Jurkat, Clone E6-1 (cell line): ENCODE measurements at regions not wholly inside any gene's neighbourhood (a gene's known extent, or its start where the extent isn't known, plus 50 kb on each side); places are given as distances from the start of the nearest gene placed in this dataset.

Experiments used
- DNase-seq: peaks from one replicate; pipeline ENCODE4 v3.0.0-alpha.2; 2011; ENCODE audit warnings: low read depth, low spot score
- H3K4me3 ChIP-seq: 2 replicates; pipeline ENCODE4 v1.5.1; 2011; ENCODE audit warnings: mild to moderate bottlenecking, low read length, control low read depth, moderate library complexity

DNA sequence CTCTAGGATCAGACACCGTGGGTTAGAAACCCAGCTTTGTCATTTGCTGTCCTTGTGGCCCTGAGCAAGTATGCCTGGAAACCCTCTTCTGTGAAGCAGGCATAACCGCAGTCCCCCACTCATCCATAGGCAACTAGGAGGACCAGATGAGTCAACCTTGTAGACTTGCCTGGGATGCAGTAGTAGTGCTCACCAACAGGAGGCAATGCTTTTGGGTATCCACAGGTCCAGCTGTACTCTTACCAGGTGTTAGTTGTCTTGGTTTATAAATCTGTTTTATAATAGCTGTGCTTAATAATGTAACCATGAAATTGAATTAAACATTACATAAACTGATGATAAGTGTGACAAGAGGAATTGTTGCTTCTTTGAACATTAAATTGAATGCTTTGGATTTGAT, 389.3 kb downstream of the IL20RB start:
- H3K4me3 ChIP-seq, result no peak overlapping the region
- DNase-seq, result no peak

DNA sequence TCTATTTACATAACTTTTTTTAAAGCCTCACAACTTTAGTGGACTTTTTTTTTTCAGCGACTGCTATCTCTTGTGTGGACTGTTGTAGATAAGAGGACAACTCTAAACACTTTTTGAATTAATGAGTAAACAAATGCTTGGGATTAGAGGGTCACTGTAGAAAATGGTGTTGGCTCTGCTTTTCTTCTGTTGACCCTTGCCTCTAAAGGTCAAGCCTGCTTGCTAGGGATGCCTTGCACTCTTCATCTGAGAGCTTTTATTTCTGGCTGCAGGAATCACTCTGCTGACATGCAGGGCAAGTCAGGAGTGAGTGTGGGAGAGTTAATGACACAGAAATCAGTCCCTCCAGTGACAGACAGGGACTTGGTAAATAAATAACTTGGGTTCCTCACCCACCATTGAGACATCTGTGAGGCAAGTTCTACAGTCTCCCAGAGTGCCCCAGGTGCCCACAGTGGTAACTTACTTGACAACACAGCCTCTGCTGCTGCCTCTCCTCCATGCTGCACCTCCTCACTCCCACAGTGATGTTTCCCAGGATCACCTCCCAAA, 390.1 kb downstream of the IL20RB start:
- no peak overlapping the region for H3K4me3 ChIP-seq
- no peak for DNase-seq

- H3K4me3 ChIP-seq, result no peak overlapping the region
- no peak for DNase-seq
Measured at GRCh38 chr3:137348936-137349335, 391.2 kb downstream of the IL20RB start.

DNA sequence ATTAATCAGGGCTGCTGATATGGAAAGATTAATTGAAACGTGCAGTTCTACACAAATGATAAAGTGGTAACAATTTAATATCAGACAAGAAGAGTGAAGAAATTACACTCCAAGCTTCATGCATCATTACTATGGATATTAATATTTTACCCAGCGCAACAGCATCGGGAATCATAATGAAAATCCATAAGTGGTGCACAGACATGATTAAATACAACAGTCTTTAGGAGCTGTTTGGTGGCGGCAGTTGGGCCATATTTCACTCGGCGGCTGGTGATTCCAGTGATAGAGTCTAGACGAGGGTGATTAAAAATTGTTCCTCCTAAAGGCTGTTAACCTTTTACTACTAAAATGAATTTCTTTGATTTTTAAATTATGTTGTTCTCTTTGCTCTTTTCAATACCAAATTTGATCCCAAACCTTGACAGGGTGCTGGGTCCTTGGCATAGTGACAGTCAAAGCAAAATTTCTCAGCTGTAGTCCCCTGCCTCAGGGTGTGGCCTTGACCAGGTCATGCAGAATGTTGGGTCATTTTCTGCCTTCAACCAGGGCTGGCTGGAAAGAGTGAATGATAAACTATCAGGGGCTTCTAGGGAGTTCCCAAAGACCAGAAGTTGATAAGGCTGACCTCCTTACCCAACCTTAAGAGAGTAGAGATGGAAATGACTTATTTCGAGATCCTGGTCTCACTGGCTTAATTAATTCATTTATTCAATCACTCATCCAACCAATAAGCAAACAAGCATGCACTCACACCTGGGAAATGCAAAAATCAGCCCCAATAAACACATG, 392.0 kb downstream of the IL20RB start:
- no peak for DNase-seq
- no peak overlapping the region for H3K4me3 ChIP-seq

DNA sequence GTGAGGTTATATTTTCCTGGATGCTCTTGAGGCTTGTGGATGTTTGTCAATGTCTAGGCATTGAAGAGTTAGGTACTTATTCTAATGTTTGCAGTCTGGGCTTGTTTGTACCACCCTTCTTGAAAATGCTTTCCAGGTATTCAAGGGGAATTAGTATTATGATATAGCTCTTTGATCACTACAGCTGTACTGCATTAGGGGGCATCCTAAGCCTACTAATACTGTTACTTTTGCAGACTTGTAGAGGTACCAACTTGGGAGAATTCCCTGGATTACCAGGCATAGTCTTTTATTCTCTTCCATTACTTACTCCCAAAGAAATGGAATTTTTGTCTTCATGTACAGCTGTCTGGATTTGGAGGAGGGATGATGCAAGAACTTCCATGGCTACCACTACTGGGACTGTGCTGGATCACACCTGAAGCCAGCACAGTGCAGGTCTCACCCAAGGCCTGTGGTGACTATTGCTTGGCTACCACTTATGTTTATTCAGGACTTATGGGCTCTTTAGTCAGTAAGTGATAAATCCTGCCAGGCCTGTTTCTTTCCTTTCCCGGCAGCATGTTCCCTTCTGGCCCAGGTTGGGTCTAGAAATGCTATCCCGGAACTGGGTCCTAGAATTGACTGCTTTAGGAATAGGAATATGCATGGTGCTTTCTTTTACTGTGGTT, 402.9 kb downstream of the IL20RB start:
- no peak for DNase-seq
- H3K4me3 ChIP-seq, result no peak overlapping the region

DNA sequence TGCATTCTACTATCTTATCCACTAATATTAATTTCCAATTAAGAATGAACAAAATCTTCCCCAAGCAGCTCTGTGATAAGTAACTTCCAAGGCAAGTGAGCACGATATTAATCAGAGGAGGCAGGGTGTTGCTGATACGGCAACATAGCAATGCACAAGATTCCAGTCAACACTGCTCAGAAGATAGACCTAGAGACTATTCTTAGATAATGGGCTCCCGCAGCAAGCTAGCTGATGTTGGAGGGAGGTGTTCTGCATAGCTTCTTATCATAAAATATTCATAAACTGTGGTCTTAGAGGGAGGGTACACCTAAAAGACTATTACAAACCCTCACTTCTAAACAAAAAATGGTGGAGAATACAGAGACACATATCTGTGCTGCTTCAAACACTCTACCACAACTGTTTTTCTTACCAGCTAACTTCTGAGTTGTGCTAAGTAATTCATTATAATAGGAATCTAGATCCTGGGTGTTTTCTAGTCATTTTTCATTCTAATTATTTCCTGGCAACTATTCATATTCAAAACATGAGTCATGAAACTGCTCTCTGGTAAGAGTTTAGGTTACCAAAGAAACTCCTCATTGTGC, 382.0 kb upstream of the SOX14 start:
- no peak overlapping the region for H3K4me3 ChIP-seq
- DNase-seq, result no peak

GRCh38 chr3:137385922-137386321, 378.2 kb upstream of the SOX14 start:
- DNase-seq, result no peak

DNA sequence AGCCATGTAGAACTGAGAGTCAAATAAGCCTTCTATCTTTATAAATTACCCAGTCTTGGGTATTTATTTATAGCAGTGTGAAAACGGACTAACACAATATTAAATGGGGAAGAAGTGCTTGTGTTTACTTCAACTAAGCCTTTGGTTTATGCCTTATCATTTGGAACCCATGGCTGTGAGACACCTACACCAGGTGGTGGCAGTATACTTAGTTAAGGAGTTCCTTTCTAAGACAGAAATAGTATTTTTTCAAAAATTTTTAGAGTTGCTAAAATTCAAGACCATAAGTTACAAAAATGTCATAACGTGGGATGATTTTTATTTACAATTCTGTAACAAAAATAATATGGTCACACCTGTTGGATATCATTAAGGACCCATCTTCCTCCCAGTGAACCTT, 354.5 kb upstream of the SOX14 start:
- no peak for DNase-seq
- H3K4me3 ChIP-seq, result no peak overlapping the region

More at GRCh38 chr3:137385922-137386321, 378.2 kb upstream of the SOX14 start:
- H3K4me3 ChIP-seq, result no peak overlapping the region

GRCh38 chr3:137410028-137410427, 354.1 kb upstream of the SOX14 start:
- DNase-seq, result no peak
- H3K4me3 ChIP-seq, result no peak overlapping the region

DNA sequence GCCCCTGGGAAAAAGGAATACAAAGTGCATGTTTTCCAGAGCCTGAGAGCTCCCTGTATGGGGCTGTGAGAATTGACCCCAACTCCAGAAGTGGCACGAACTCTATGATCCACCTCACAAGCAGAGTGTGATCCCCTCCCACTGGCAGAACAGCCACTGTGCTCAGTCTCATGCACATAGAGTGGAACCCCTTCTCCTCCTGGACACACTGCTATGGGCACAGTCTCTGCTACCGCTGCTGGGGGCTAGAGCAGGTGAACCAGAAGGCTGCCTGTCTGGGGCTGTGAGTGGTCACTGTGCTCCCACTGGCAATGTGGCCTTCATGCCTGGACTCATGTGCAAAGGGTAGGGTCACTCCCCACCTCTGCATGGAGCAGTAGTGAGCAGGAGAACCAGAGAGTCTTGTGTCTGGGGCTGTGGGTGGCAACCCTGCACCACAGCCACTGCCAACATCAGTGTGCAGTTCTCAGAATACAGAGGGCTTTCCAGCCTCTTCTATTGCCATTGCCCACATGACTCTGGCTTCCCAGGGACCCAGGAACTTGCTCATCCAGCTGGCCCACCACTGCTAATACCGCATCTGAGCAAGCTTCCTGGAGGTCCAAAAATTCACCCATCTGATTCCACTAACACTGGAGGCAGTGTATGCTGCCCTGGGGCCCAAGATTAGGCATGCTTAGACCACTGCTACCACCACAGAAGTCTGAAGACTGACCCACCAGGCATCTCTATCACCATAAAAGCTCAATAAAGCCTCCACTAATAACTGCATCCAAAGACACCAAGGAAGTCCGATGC, 343.7 kb upstream of the SOX14 start:
- H3K4me3 ChIP-seq, result no peak overlapping the region
- no peak for DNase-seq

GRCh38 chr3:137438561-137438960, 325.6 kb upstream of the SOX14 start:
- no peak for DNase-seq

DNA sequence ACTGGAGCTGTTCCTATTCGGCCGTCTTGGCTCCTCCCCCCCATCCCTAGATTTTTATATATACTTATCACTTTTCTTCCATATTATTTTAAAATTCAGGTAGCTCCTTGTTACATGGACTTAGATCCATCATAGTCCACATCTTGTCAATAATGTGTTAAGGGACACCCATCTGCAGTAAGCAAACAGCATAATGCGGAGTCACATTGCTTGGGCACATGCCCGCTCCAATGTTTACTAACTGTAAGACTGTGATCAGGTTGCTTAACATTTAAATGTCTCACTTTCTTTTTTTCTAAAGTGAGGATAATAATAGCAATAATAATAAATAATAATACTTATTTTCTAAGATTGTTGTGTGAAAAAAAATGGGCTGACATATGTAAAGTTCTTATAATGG, 303.2 kb upstream of the SOX14 start:
- no peak overlapping the region for H3K4me3 ChIP-seq
- DNase-seq, result no peak

More at GRCh38 chr3:137438561-137438960, 325.6 kb upstream of the SOX14 start:
- no peak overlapping the region for H3K4me3 ChIP-seq

DNA sequence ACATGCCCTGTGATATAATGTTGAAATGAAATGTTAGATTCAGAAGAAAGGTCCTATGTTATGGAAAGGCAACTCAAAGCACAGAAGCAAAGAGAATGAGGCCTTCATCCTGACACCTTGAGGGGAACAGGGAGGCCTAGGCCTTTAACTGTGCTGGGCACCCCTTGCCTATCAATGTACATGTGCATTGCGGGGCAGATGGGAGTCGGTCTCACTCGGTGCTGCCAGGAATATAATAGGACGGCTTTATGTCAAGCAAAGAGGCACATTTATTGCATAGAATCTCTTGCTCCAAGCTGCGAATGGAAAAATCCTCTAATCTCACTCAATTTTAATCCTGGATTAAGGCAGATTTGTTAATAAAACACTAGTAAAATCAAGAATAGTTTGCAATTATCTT, 301.0 kb upstream of the SOX14 start:
- H3K4me3 ChIP-seq, result no peak overlapping the region
- DNase-seq, result no peak

- DNase-seq, result no peak
- no peak overlapping the region for H3K4me3 ChIP-seq
Measured at GRCh38 chr3:137464341-137464740, 299.8 kb upstream of the SOX14 start.

DNA sequence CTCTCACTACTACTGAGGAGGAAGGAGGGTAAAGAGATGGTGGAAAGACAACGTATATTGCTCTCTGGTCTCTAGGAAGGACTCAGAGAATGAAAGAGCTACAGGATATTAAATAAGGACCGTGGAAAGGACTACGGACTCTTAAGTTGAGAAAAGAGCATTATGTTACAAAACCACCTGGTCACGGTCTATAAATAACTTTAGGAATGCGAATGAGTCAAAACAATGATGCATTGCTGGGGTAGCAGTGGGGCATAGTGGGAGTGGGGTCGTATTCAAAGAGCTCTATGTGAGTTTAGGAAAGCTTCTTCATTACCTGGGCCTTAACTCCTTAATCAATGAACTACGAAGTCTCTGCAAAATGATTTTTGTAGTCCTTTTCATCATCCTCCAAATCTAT, 295.7 kb upstream of the SOX14 start:
- DNase-seq, result no peak
- H3K4me3 ChIP-seq, result no peak overlapping the region

DNA sequence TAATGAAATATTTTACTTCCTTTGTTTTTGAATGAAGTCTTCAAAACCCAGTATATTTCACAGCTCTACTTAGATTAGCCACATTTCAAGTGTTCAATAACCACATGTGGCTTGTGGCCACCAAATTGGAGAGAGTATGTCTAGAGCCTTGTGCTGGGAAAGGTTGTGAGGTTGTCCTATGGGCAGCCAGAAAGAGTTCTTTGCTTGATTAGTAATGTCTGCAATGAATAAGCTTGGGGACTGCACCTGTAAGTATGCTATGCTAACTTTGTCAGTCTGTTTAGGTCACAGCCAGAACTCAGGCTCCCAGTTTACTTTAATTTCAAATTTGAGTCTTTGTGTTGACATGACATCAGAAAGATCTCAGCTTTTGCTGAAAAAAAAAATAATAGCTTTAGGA, 294.9 kb upstream of the SOX14 start:
- no peak overlapping the region for H3K4me3 ChIP-seq
- no peak for DNase-seq

GRCh38 chr3:137471130-137471529, 293.0 kb upstream of the SOX14 start:
- DNase-seq, result no peak
- no peak overlapping the region for H3K4me3 ChIP-seq

DNA sequence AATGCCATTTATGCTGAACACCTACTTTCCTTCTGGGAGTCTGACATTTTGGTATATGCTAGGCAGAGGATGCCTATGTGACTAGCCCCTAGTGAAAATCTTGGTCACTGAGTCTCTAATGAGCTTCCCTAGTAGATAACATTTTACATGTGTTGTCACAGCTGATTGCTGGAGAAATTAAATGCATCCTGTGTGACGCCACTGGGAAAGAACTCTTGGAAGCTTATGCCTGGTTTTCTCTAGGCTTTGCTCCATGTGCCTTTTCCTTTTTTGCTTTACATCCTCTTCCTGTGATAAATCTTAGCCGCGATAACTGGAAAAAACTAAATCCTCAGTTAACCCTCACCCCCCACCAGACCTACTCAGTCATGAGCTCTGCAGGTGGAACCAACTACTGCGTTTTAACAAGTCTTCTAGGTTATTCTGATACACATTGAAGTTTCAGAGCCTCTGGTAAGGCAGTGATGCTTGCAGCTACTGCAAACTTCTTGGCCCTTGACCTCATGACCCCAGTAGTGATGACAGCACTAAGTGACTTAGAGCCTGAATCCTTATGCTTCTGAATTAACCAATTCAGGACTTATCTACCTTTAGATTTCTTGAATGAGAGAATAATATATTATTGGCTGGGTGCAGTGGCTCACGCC, 292.4 kb upstream of the SOX14 start:
- DNase-seq, result no peak
- H3K4me3 ChIP-seq, result no peak overlapping the region

- DNase-seq, result no peak
- no peak overlapping the region for H3K4me3 ChIP-seq
Measured at GRCh38 chr3:137477614-137478013, 286.5 kb upstream of the SOX14 start.
